Fibroblast of the conjunctiva (primary cell): ENCODE measurements at regions not wholly inside any gene's neighbourhood (a gene's known extent, or its start where the extent isn't known, plus 50 kb on each side); places are given as distances from the start of the nearest gene placed in this dataset.
"Not testable (repeated sequence)": the region's sequence is repeated elsewhere in the genome, so short reads cannot be mapped to it uniquely, and the experiment has no call there.

ENCODE experiments used
- DNase-seq: peaks from one replicate; pipeline ENCODE4 v3.0.0-alpha.2; 2010; ENCODE audit warnings: low read depth

GRCh38 chrX:40891798-40892197 is 156.5 kb upstream of the MED14 start:
- no peak for DNase-seq

GRCh38 chrX:40893251-40893910 is 158.0 kb upstream of the MED14 start:
- DNase-seq = no peak

DNA sequence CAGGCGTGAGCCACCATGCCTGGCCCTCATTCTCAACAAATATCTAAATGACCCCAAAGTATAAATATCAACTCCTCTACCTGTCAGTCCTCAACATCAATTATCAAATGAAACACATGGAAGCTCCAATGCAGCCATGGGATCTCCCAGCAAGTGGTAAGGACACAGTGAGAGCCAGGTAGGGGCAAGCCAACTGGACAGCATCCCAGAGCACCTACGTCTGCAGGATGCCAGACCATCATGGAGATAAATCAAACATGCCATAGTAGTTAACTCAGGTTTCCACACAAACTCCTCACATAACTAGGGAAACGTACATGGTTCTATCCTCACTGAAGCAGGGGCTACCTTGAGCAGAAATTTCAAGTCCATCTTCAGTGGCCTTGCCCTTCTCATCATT is 159.9 kb upstream of the MED14 start:
- DNase-seq = no peak

GRCh38 chrX:40897718-40898270 is 162.5 kb upstream of the MED14 start:
- DNase-seq = no peak

DNA sequence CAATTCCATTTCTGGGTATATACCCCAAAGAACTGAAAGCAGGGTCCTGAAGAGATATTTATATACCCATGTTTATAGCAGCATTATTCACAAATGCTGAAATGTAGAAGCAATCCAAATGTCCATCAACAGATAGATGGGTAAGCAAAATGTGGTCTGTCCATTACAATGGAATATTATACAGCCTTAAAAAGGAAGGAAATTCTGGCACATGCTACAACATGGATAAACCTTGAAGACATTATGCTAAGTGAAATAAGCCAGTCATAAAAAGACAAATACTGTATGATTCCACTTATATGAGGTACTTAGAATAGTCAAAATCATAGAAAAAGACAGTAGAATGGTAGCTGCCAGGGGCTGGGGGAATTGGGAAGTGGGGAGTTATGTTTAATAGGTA is 169.4 kb upstream of the MED14 start:
- DNase-seq = not testable (repeated sequence)

GRCh38 chrX:40908026-40908425 is 172.7 kb upstream of the MED14 start:
- DNase-seq = no peak

GRCh38 chrX:40908857-40909475 is 173.6 kb upstream of the MED14 start:
- DNase-seq = no peak

GRCh38 chrX:40912166-40912565 is 173.1 kb upstream of the USP9X start:
- DNase-seq = no peak

- no peak for DNase-seq
Observed at GRCh38 chrX:40912576-40912975, 172.7 kb upstream of the USP9X start.

- DNase-seq = no peak
Observed at GRCh38 chrX:40920351-40920750, 164.9 kb upstream of the USP9X start.

DNA sequence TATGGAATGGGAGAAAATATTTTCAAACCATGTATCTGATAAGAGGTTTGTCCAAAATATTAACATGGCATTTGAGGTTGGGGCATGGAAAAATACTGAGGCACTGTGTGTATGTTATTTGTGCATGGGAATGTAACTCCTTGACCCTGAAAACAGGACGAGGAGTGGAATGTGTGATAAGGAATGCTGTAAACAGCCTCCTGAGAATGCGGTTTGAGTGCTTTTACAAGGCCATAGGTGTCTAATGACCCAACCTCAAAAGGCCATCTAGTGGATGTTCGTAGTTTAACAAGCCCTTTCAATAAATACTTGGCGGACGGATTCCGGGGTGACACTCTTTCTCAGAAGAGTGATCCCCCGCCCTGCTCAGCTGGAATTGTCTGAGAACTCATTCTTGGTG is 162.9 kb upstream of the USP9X start:
- DNase-seq = no peak

- not testable (repeated sequence) for DNase-seq
Observed at GRCh38 chrX:40926739-40927427, 158.4 kb upstream of the USP9X start.

DNA sequence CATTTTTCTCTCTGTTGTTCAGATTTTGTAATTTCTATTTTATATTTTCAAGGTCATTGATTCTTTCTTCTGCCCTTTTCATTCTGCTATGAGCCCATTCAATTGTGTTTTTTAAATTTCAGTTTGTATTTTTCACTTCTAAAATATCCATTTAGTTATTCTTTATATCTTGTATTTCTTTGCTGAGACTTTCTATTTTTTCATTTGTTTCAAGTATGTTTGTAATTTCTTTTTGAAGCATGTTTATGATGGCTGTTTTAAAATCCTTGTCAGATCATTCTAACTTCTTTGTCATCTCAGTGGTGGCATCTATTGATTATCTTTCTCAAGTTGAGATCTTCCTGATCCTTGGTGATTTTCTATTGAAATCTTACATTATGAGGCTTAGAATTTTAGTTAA is 157.2 kb upstream of the USP9X start:
- DNase-seq = no peak

DNA sequence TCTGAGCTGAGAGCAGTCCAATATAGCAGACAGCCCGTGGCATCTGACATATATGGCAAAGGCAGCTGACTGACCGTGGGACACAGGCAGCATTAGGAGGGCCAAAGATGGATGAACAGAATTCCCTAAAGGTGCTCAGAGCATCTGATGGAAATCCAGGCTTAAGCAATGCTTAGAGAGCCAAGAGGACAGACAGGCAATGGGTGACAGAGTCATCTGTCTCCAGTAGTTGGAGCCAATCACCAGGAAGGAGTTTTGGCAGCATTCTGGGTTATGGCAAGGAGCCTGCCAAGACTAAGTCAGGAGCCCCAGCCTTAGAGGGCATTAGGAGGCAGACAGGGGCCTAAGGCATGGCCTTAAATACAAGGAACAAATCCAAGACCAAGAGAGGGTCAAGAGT is 153.3 kb upstream of the USP9X start:
- DNase-seq = no peak

- DNase-seq = no peak
Observed at GRCh38 chrX:40933132-40933705, 152.0 kb upstream of the USP9X start.

DNA sequence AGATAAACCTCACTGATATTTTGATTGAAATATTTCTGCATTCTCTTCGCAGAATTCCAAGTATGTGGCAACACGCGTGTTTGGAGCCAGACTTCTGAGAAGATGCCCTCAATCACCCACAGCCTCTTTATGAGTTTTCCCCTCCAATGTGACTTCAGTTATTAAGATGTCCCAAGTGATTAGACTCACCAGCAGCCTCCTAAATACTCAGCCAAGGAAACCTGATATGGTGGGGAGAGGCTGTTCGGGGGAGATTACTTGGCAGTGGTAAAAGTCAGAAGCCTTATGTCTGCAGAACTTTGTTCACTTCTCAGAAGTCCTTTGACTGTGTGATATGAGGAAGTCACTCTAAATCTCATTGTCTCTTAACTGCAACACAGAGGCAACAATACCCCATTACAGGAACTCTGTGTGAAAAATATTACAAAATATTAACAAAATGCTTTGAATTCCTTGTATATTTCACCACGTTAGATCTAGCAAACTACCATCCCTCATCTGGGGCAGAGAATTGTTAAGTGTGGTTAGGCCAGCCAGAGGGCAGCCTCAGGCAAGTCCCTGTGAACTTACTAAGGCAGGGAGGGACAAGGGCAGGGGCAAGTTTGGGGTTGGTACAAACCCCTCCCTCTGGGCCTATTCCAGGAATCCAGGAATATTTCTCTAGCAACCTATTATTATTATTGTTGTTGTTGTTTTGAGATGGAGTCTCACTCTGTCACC is 151.4 kb upstream of the USP9X start:
- DNase-seq = peak; percentile 56

DNA sequence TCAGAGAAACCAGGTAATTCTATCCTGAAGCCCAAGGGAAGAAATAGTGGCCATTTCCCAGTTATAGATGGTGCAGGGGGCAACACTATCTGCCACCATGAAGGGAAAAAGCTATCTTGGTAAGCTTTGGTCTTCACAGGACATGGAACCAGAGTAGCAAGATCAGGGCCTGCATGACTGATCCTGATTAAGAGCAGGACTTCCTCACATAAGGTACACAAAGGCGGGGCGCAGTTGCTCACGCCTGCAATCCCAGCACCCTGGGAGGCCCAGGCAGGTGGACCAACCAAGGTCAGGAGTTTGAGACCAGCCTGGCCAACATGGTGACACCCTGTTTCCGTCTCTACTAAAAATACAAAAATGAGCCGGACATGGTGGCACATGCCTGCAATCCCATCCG is 148.4 kb upstream of the USP9X start:
- no peak for DNase-seq

DNA sequence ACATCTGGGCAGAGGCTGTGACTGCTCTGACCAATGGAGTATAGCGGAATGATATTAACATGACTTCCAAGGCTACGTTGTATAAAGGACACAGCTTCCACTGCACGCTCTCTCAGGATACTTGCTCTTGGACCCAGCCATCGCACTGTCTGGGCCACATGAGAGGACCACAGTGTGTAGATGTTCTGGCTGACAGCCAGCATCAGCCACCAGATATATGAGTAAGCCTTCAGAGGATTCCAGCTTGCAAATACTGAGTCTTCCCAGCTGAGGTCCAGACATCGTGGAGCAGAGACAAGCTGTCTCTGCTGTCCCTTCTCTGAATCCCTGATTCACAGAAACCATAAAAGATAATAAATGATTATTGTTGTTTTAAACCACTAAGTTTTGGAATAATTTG is 146.8 kb upstream of the USP9X start:
- DNase-seq = no peak

DNA sequence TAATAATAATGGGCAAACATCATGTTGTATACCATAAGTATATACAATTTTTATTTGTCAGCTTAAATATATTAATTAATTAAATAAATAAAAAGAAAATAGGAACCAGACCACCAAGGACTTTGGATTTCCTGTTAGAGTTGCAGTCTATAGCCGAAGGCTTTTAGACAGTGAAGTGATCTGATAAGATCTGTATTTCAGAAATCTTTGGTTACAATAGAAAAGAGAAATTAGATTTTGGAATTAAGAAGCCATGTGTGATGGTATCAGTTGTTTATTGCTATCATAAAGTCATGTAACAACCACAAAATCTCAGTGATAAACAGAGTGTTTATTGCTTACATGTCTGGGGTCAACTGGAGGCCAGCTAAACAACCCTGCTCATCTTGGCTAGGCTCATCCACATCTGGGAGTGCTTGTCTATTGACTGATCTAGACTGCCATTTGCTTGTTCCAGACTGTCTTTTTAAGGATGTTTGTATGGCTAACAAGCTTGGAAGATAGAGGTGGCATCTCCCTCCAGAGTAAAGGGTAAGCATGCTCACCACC is 142.1 kb upstream of the USP9X start:
- no peak for DNase-seq

GRCh38 chrX:40945361-40945713 is 139.9 kb upstream of the USP9X start:
- DNase-seq = peak; percentile 71

DNA sequence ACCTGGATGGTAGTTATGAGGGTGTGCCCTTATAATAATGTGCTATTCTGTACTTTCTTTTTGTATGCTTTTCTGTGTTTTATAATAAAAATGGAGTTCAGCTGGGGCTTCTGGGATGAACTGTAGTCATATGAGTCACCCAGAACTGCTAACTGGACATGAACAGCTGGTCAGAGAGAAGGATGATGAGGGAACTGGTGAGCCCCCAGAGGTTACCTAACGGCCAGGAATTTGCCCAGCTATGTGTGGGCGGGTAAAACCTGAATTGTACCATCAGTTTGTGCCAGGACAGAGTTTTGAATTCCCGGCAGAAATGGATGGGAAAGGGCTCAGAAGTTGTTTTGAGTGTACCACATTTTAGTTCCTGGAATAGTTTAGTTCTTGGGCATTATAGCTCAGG is 138.0 kb upstream of the USP9X start:
- no peak for DNase-seq

GRCh38 chrX:40949071-40949470 is 136.2 kb upstream of the USP9X start:
- DNase-seq = no peak
